Body of pancreas (tissue), 4 donors: ENCODE measurements at regions not wholly inside any gene's neighbourhood (a gene's known extent, or its start where the extent isn't known, plus 50 kb on each side); places are given as distances from the start of the nearest gene placed in this dataset.

ENCODE experiments used
- ATAC-seq: fragments of 150-250 bp; one replicate; pipeline ENCODE4 v1.9.1; 2016
- DNase-seq, 4 donors: peaks; one replicate each; pipeline ENCODE4 v3.0.0-alpha.2; 2019
- H3K27ac ChIP-seq, 4 donors: fragments of 200-600 bp; sonication (generic); 1 replicate in 3 of 4; 2 replicates in 1 of 4; pipeline versions ENCODE4 v1.5.1 to v1.6.1; 2016 to 2019; ENCODE audit warnings: mild to moderate bottlenecking in 1 of 4, mixed read lengths in 1 of 4, moderate library complexity in 1 of 4
- H3K27me3 ChIP-seq, 2 donors: fragments of 200-600 bp; sonication (generic); one replicate each; pipeline ENCODE4 v1.6.0; 2016; ENCODE audit warnings: mild to moderate bottlenecking in 1 of 2
- H3K36me3 ChIP-seq, 2 donors: fragments of 200-600 bp; sonication (generic); replicated peaks in 1 of 2; 2 replicates each; pipeline ENCODE4 v1.5.1; 2016; ENCODE audit warnings: low read depth in 2 of 2; ENCODE audit not compliant: insufficient read depth in 1 of 2
- H3K4me1 ChIP-seq: fragments of 200-600 bp; sonication (generic); one replicate; pipeline ENCODE4 v1.6.0; 2016
- H3K4me3 ChIP-seq, 2 donors: fragments of 200-600 bp; sonication (generic); 1 replicate in 1 of 2; 2 replicates in 1 of 2; pipeline ENCODE4 v1.5.1; 2016 to 2019
- H3K9me3 ChIP-seq, 3 donors: fragments of 200-600 bp; sonication (generic); 1 replicate in 2 of 3; 2 replicates in 1 of 3; pipeline ENCODE4 v1.5.1; 2016
- POLR2A ChIP-seq, 3 donors: fragments of 450-650 bp; IDR thresholded peaks; one replicate each; pipeline ENCODE4 v1.6.1; 2016; ENCODE audit warnings: antibody characterized with exemption in 3 of 3, mild to moderate bottlenecking in 2 of 3
- WGBS, 2 donors: methylation state at CpG; one replicate each; pipeline ENCODE4 v1.1.5; 2017; 5-methylcytosine and 5-hydroxymethylcytosine counted together
- intact Hi-C: fragments of 100-400 bp; cut with DNase I; formaldehyde crosslinking; loops from one replicate; pipeline ENCODE4 v1.15.1; 2023
- TF ChIP-seq, protein P1 (sequence below), 7 experiments: fragments of 450-650 bp in 4 of 7; fragments of 200-600 bp in 3 of 7; sonication (generic) in 3 of 7; IDR thresholded peaks; one replicate each; pipeline ENCODE4 v1.5.1; 2016 to 2019; ENCODE audit warnings: antibody characterized with exemption in 7 of 7

DNA sequence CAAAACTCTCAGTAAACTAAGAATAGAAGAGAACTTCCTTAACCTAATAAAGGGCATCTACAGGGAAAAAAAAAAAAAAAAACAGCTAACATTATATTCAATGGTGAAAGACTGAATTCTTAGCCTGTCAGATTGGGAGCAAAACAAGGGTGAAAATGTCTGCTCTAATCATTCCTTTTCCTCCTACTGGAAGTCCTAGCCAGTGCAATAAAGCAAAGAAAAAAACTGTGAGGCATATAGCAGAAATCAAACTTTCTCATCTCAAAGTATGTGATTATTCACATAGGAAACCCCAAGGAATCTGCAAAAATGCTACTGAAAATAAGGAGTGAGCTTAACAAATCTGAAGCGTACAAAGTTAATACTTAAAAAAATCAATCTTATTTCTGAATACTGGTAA lies 170.7 kb downstream of the NUAK1 start:
- Histone ChIP-seq H3K4me3 (no peak overlapping the region), H3K27ac (no peak overlapping the region), H3K9me3 (no peaks in the 10 kb centered on the region), H3K36me3 (no peaks in the 10 kb centered on the region), H3K4me1 (no peaks in the 10 kb centered on the region), H3K27me3 (no peaks in the 10 kb centered on the region)
- no peak for DNase-seq
- WGBS, 2 donors, result 84 to 89% methylated on average over 1 of the region's 1 CpG
- intact Hi-C loops, result no loop called here
- TF ChIP-seq, protein P1, sequence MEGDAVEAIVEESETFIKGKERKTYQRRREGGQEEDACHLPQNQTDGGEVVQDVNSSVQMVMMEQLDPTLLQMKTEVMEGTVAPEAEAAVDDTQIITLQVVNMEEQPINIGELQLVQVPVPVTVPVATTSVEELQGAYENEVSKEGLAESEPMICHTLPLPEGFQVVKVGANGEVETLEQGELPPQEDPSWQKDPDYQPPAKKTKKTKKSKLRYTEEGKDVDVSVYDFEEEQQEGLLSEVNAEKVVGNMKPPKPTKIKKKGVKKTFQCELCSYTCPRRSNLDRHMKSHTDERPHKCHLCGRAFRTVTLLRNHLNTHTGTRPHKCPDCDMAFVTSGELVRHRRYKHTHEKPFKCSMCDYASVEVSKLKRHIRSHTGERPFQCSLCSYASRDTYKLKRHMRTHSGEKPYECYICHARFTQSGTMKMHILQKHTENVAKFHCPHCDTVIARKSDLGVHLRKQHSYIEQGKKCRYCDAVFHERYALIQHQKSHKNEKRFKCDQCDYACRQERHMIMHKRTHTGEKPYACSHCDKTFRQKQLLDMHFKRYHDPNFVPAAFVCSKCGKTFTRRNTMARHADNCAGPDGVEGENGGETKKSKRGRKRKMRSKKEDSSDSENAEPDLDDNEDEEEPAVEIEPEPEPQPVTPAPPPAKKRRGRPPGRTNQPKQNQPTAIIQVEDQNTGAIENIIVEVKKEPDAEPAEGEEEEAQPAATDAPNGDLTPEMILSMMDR (IDR thresholded peaks at IDR 0.05), result no peak
- no peak for TF ChIP-seq POLR2A (IDR thresholded peaks at IDR 0.05)
- no peak for ATAC-seq

DNA sequence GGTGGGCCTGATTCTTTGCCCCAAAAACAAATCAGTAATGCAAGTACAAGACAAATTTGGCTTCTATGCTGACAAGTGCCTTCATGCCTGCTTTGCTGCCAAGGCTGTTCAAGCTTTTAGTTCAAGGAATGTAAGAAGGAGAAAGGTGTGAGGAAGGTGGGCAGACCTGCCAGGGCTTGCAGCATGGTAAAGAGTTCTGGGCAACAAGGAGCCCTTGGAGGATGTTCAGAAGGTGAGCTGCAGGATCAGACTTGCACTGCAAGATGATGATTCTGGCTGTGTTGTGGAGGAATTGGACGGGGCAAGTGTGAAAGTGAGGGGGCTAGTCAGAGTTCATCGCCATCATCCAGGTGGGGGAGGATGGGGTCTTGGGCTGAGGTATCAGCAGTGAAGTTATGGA lies 167.9 kb downstream of the NUAK1 start:
- Histone ChIP-seq H3K9me3 (no peaks in the 10 kb centered on the region), H3K36me3 (no peaks in the 10 kb centered on the region), H3K27me3 (no peaks in the 10 kb centered on the region), H3K4me3 (no peak overlapping the region), H3K27ac (no peak overlapping the region), H3K4me1 (no peaks in the 10 kb centered on the region)
- WGBS, 2 donors, result 59 to 66% methylated on average over 2 of the region's 2 CpGs
- DNase-seq (no peak), ATAC-seq (no peak)
- intact Hi-C loops, result no loop called here
- TF ChIP-seq, protein P1 (IDR thresholded peaks at IDR 0.05), result no peak
- TF ChIP-seq POLR2A (IDR thresholded peaks at IDR 0.05), result no peak

DNA sequence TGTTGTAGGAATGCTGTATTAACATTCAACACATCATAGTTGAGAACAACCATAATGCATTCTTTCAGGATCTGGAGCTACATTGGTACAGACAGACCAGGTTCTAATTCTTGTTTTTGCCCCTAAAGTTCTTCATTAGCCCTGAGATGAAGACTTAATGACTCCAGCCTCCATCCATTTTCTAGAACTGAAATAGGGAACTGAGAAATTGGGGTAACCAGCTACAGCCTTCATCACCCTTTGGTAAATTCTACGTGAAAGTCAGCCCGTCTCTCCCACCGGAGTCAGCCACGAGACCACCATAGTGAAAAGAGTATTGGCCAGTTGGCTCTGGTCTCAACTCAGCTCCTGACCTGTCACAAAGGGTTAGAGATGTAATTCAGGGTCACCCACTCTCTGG lies 164.0 kb downstream of the NUAK1 start:
- ATAC-seq (no peak), DNase-seq (no peak)
- H3K4me3 ChIP-seq, result no peak overlapping the region
- WGBS, 2 donors, result 82 to 88% methylated on average over 4 of the region's 4 CpGs
- intact Hi-C loops, result no loop called here
- H3K4me1 ChIP-seq, result no peaks in the 10 kb centered on the region
- no peaks in the 10 kb centered on the region for H3K36me3 ChIP-seq
- no peak overlapping the region for H3K27ac ChIP-seq
- TF ChIP-seq, protein P1 (IDR thresholded peaks at IDR 0.05), result no peak
- TF ChIP-seq POLR2A (IDR thresholded peaks at IDR 0.05), result no peak
- no peaks in the 10 kb centered on the region for H3K27me3 ChIP-seq
- no peaks in the 10 kb centered on the region for H3K9me3 ChIP-seq

DNA sequence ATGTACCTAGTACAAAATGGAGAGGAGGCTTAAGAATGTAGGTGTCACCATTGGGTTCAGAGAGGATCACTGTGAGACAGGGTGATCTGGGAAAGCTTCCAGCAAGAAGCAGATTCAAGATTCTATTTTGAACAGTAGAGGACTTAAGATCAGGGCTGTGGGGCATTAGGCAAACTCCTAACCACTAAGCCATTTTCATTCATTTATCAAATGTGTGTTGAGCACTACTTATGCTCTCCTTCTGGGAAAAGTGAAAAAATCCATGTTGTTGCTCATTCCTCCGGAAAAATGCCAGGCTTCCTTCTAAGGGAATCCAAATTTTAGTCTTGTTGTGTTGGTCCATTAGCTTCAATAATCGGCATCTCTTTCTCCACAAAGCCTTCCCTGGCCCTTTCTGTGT lies 163.4 kb downstream of the NUAK1 start:
- Histone ChIP-seq H3K36me3 (no peaks in the 10 kb centered on the region), H3K9me3 (no peaks in the 10 kb centered on the region), H3K27ac (no peak overlapping the region), H3K27me3 (no peaks in the 10 kb centered on the region), H3K4me3 (no peak overlapping the region), H3K4me1 (no peaks in the 10 kb centered on the region)
- TF ChIP-seq, protein P1 (IDR thresholded peaks at IDR 0.05), result no peak
- no peak for TF ChIP-seq POLR2A (IDR thresholded peaks at IDR 0.05)
- WGBS, 2 donors, result 58 to 76% methylated on average over 2 of the region's 2 CpGs
- no peak for DNase-seq
- ATAC-seq, result no peak
- intact Hi-C loops, result no loop called here

DNA sequence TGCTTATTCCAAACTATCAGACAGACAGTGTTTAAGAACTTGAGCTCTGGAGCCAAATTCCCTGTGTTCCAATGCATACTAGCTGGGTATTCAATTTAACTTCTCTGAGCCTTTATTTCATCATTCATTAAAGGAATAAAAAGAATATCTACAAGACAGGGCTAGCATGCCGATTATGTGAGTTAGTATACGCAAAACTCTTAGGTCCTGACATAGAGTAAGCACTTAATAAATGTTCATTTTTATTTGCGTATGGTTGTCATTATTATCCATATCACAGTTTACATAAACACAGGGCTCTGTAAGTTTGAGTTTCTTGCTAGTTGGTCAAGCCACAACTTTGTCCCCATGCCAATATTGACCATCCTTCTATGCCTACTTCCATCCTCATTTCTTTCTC lies 161.5 kb downstream of the NUAK1 start:
- Histone ChIP-seq H3K36me3 (no peaks in the 10 kb centered on the region), H3K27ac (no peak overlapping the region), H3K27me3 (no peaks in the 10 kb centered on the region), H3K4me1 (no peaks in the 10 kb centered on the region), H3K9me3 (no peaks in the 10 kb centered on the region), H3K4me3 (no peak overlapping the region)
- WGBS, 2 donors, result 76 to 85% methylated on average over 3 of the region's 3 CpGs
- intact Hi-C loops, result no loop called here
- no peak for DNase-seq
- TF ChIP-seq, protein P1 (IDR thresholded peaks at IDR 0.05), result no peak
- TF ChIP-seq POLR2A (IDR thresholded peaks at IDR 0.05), result no peak
- no peak for ATAC-seq
